HG03442 (cell line): ENCODE measurements at regions not wholly inside any gene's neighbourhood (a gene's known extent, or its start where the extent isn't known, plus 50 kb on each side); places are given as distances from the start of the nearest gene placed in this dataset.

ENCODE experiments used
- ATAC-seq: cut with Tn5 transposase; IDR thresholded peaks from one replicate; pipeline ENCODE4 v1.9.1; 2021; ENCODE audit warnings: mild to moderate bottlenecking, moderate library complexity; ENCODE audit not compliant: unreplicated experiment

DNA sequence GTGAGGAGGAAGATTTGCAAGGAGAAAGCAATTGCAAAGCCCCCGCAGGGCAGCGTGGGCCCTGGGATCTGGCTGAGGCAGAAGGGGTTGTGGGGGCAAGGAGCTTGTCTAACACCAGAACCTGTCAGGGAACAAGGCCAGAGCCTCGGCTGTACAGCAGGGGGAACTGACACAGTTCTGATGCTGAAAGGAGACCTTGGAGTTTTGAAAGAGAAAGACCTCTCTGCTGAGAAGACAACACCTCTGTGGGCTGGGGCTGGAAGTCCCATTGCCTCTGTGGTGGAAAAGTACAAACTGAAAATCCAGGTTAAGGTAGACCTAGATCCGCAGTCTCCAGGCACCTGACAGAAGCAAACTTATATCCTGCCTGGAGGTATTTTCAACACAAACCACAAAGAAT lies 86.9 kb upstream of the CST7 start:
- no peak for ATAC-seq

- ATAC-seq, result no peak
Observed at GRCh38 chr20:24862606-24863005, 86.5 kb upstream of the CST7 start.

GRCh38 chr20:24863356-24863755 lies 85.7 kb upstream of the CST7 start:
- no peak for ATAC-seq

DNA sequence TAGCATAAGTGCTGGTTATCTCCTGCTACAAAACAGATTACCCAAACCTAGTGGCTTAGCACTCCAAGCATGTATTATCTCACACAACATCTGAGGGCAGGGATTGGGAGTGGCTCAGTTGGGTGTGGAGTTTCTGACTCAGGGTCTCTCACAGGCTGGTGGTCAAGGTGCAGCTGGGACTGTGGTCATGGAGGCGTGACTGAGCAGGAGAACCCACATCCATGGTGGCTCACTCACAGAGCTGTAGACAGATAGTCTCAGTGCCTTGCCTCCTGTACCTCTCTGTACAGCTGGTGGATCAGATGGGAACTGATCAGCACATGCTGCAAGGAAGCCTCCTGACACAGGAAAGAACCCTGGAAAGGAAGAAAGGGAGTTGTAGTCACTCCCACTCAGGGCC lies 83.1 kb upstream of the CST7 start:
- ATAC-seq, result no peak

DNA sequence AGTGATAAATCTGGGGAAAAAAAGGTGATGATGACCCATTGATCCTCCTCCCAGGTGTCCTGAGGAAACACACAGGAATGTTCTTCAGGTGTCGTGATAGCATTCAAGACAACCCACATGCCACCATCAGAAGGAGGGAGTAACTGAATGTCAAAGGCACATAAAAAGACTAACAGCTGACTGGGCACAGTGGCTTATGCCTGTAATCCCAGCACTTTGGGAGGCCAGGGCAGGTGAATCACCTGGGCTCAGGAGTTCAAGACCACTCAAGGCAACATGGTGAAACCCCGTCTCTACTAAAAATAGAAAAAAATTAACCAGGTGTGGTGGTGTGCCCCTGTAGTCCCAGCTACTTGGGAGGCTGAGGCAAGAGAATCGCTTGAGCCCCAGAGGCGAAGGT lies 82.3 kb upstream of the CST7 start:
- ATAC-seq, result no peak

- no peak for ATAC-seq
Observed at GRCh38 chr20:24867556-24867955, 81.5 kb upstream of the CST7 start.

- ATAC-seq, result no peak
Observed at GRCh38 chr20:24868396-24868927, 80.6 kb upstream of the CST7 start.

DNA sequence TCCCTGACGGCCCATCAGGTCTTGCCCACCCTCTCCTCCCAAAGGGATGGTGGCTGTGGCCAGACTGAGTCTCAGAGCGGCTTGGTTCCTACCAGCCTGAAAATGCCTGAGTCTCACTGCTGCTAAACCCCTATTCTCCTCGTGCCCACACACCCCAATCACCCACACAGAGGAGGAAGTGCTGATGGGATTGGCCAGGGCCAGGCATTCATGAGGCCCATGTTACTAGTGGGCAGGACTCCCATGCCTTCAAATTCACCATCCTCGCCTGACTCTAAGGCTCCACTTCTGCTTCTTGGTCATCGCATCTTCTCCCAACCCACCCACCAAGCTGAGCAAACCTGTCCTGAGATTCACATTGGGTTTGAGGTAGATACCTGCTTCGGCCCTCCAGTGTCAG lies 80.1 kb upstream of the CST7 start:
- ATAC-seq, result no peak

DNA sequence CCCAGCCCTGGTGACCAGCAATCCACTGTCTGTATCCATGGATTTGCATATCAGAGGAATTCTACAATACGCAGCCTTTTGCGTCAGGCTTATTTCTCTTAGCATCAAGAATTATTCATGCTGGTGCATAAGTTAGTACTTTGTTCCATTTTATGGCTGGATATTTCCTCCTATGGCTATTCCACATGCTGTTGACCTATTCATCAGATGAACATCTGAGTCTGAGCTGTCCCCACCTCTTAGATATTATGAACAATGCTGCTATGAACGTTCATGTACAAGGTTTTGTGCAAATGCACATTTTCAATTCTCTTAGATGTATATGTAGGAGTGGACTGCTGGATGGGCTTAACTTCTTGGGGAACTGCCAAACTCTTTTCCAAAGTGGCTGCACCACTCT lies 79.0 kb upstream of the CST7 start:
- ATAC-seq, result no peak

DNA sequence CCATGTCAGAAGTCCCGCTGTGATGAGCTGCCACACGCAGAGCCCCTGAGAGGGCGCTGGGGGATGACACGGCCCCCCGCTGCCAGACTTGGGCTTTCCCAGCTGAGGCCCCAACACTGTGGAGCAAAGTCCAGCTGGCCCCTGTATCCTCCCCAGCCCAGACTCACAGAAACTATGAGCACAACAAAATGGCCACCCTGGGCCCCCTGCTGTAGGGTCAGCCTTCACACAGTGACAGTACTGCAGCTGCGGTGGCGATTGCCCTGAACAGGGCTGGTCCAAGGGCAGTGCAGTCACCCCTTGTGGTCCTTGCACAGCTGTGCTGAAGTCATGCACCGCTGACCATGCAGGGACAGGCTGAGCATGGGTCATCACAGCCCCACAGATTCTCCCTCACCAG lies 78.2 kb upstream of the CST7 start:
- ATAC-seq, result no peak

- no peak for ATAC-seq
Observed at GRCh38 chr20:24871480-24872213, 77.4 kb upstream of the CST7 start.

DNA sequence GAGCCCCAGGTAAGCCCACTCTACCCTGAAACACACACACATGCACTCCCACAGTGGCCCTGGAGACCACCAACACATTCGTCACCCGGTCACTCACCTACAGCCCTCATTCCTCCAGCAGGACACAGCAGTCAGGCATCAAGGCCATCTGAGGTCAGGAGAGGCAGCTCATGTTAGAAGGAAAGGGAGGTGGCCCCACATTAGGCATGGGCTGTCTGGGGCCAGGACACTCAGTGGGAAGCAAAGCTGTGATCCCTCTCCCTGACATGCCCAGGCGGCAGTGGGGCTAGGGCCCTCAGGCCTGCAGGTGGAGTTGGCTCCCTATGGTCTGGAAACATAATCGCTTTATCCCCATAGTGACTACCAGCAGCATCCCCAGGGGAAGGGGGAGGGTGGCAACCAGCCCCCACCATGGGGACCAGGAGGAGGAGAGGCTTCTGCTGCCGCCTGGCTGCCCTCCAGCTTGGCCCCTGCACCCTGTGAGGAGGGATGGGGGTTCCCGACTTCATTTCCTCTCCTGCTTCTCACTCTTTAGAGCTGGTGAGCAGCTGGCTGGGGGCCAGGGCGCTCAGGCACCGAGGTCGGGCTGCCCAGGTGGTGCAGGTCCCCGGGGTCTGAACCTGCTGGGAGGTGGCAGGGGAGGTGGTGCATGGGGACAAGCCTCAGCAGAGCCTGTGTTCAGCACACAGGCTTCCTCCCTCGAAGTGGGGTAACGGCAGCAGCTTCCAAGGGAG lies 76.6 kb upstream of the CST7 start:
- no peak for ATAC-seq

- no peak for ATAC-seq
Observed at GRCh38 chr20:24873025-24873620, 75.9 kb upstream of the CST7 start.

- no peak for ATAC-seq
Observed at GRCh38 chr20:24875078-24875477, 74.0 kb upstream of the CST7 start.

DNA sequence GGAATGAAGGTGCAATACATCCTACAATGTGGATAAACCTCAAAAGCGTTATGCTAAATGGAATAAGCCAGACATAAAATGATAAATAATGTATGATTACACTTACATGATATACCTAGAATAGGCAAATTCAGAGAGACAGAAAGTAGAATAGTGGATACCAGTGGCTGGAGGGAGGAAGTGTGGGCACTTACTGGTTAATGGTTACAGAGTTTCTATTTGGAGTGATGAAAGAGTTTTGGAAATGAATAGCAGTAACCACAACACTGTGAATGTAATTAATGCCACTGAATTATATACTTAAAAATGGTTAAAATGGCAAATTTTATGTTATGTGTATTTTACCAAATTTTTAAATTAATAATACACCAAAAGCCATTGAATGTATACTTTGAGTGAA lies 71.4 kb upstream of the CST7 start:
- ATAC-seq, result no peak

DNA sequence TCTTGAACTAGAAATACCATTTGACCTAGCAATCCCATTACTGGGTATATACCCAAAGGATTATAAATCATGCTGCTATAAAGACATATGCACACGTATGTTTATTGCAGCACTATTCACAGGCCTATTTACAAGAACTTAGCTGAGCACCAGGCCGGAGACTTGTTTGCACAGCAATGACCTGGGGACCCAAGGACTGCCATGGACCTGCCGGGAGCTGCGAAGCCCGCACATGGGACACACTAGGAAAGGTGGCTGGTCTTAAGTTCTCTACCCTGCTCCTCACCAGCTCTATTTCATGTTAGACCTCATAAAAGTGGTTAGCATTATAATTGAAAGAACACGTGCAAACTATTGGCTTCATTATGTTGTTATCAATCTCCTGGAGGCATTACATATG lies 70.4 kb upstream of the CST7 start:
- ATAC-seq, result no peak

GRCh38 chr20:24879875-24880274 lies 69.2 kb upstream of the CST7 start:
- ATAC-seq, result no peak

DNA sequence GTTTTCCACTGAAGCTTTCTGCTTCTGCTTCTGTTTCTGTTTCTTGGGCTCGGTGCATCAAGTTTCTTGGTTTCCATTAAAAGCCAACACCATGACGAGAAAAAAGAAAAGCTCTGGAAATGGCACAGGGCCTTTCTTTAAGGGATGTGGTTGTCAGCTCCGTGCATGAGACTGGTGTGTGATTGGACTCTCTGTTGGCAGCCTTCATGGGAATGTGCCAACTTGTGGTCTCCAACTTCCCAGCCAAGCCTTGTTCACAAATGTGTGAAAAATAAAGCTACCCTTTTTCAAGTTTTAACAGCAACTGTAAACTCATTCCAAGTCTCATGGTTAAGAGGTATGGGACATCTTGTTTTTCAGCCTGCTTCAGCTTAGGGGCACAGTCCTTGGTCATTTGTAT lies 68.7 kb upstream of the CST7 start:
- ATAC-seq, result no peak

DNA sequence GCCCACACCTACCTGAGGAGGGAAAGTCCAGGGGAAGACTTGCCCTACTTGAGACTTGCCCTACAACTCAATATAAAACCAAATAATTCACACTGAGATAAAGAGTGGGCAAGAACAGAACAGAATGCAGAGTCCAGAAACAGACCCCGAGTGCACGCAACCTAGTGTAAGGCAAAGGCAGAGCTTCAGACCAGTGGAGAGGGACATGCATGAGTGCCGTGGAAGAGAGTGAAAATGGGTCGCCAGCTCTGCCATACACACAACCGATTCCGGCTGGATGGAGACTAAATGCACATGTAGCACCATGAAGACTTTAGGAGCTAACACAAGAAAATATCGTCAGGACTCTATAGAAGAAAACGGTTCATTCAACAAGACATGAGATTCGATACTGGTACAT lies 58.8 kb upstream of the CST7 start:
- ATAC-seq, result no peak

- no peak for ATAC-seq
Observed at GRCh38 chr20:24891546-24892393, 57.3 kb upstream of the CST7 start.

GRCh38 chr20:24892522-24892921 lies 56.5 kb upstream of the CST7 start:
- ATAC-seq, result no peak
